ENCODE measurements at regions not wholly inside any gene's neighbourhood (a gene's known extent, or its start where the extent isn't known, plus 50 kb on each side); places are given as distances from the start of the nearest gene placed in this dataset.

GRCh38 chr20:55596431-55596830 lies 408.9 kb downstream of the CBLN4 start:
- no peak for DNase-seq (ENCODE audit: low read depth)

GRCh38 chr20:55592866-55593265 lies 412.5 kb downstream of the CBLN4 start:
- DNase-seq (ENCODE audit: low read depth), result no peak

GRCh38 chr20:55586610-55587009 lies 418.7 kb downstream of the CBLN4 start:
- DNase-seq (ENCODE audit: low read depth), result no peak

GRCh38 chr20:55584964-55585363 lies 420.4 kb downstream of the CBLN4 start:
- DNase-seq (ENCODE audit: low read depth), result no peak

GRCh38 chr20:55584307-55584706 lies 421.0 kb downstream of the CBLN4 start:
- DNase-seq (ENCODE audit: low read depth), result no peak

GRCh38 chr20:55583036-55583435 lies 422.3 kb downstream of the CBLN4 start:
- DNase-seq (ENCODE audit: low read depth), result no peak

GRCh38 chr20:55582498-55582897 lies 422.8 kb downstream of the CBLN4 start:
- no peak for DNase-seq (ENCODE audit: low read depth)

GRCh38 chr20:55581519-55581918 lies 423.8 kb downstream of the CBLN4 start:
- no peak for DNase-seq (ENCODE audit: low read depth)

- no peak for DNase-seq (ENCODE audit: low read depth)
Observed at GRCh38 chr20:55580475-55580874, 424.8 kb downstream of the CBLN4 start.

- no peak for DNase-seq (ENCODE audit: low read depth)
Observed at GRCh38 chr20:55579802-55580201, 425.5 kb downstream of the CBLN4 start.

GRCh38 chr20:55576981-55577380 lies 428.3 kb downstream of the CBLN4 start:
- DNase-seq (ENCODE audit: low read depth), result no peak

- DNase-seq (ENCODE audit: low read depth), result no peak
Observed at GRCh38 chr20:55569084-55569483, 436.2 kb downstream of the CBLN4 start.

- DNase-seq (ENCODE audit: low read depth), result no peak
Observed at GRCh38 chr20:55567826-55568225, 437.5 kb downstream of the CBLN4 start.

- DNase-seq (ENCODE audit: low read depth), result no peak
Observed at GRCh38 chr20:55565096-55565773, 440.1 kb downstream of the CBLN4 start.

GRCh38 chr20:55561259-55561658 lies 444.1 kb downstream of the CBLN4 start:
- DNase-seq (ENCODE audit: low read depth), result no peak

- DNase-seq (ENCODE audit: low read depth), result no peak
Observed at GRCh38 chr20:55557191-55557590, 448.1 kb downstream of the CBLN4 start.

- DNase-seq (ENCODE audit: low read depth), result no peak
Observed at GRCh38 chr20:55555075-55555650, 450.2 kb downstream of the CBLN4 start.

GRCh38 chr20:55544638-55545037 lies 460.7 kb downstream of the CBLN4 start:
- DNase-seq (ENCODE audit: low read depth), result no peak

- no peak for DNase-seq (ENCODE audit: low read depth)
Observed at GRCh38 chr20:55540486-55540885, 464.8 kb downstream of the CBLN4 start.

- DNase-seq (ENCODE audit: low read depth), result no peak
Observed at GRCh38 chr20:55540013-55540412, 465.3 kb downstream of the CBLN4 start.

GRCh38 chr20:55538261-55538908 lies 466.9 kb downstream of the CBLN4 start:
- DNase-seq (ENCODE audit: low read depth), result no peak

- DNase-seq (ENCODE audit: low read depth), result no peak
Observed at GRCh38 chr20:55535366-55535765, 470.0 kb downstream of the CBLN4 start.

- no peak for DNase-seq (ENCODE audit: low read depth)
Observed at GRCh38 chr20:55533632-55534031, 471.7 kb downstream of the CBLN4 start.

- DNase-seq (ENCODE audit: low read depth), result no peak
Observed at GRCh38 chr20:55530763-55531162, 474.6 kb downstream of the CBLN4 start.

Data from ELR (cell line).